HG03045 (cell line): ENCODE measurements at regions not wholly inside any gene's neighbourhood (a gene's known extent, or its start where the extent isn't known, plus 50 kb on each side); places are given as distances from the start of the nearest gene placed in this dataset.
"Not testable (repeated sequence)": the region's sequence is repeated elsewhere in the genome, so short reads cannot be mapped to it uniquely, and the experiment has no call there.

ENCODE experiments used
- ATAC-seq: cut with Tn5 transposase; IDR thresholded peaks from one replicate; pipeline ENCODE4 v1.9.1; 2021; ENCODE audit warnings: mild to moderate bottlenecking, moderate library complexity; ENCODE audit not compliant: unreplicated experiment

- ATAC-seq = no peak
Measured at GRCh38 chr2:133968446-133968845, 285.4 kb upstream of the MGAT5 start.

- ATAC-seq = no peak
Measured at GRCh38 chr2:133970641-133971040, 283.2 kb upstream of the MGAT5 start.

- no peak for ATAC-seq
Measured at GRCh38 chr2:133972297-133972696, 281.6 kb upstream of the MGAT5 start.

- no peak for ATAC-seq
Measured at GRCh38 chr2:133972786-133973185, 281.1 kb upstream of the MGAT5 start.

- ATAC-seq = no peak
Measured at GRCh38 chr2:133974353-133974752, 279.5 kb upstream of the MGAT5 start.

- ATAC-seq = no peak
Measured at GRCh38 chr2:133975135-133975534, 278.7 kb upstream of the MGAT5 start.

- no peak for ATAC-seq
Measured at GRCh38 chr2:133975676-133976428, 278.0 kb upstream of the MGAT5 start.

DNA sequence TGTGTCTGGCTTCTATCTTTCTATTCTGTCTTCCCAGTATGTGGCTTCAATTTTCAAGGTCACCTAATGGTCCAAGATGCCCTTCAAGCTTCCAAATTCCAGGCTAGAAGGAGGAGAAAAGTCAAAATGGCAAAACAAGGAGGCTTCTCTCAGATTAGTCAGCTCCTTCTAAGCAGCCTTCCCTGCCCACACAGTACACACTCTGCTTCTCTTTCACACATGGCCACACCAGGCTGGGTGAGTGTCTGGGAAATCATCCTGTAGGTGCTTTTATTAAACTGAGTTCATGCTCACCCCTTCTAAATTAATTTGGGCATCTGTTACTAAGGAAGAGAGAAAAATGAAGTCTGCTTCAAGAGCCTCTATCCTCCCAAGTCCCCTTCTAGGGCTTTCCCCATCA lies 277.2 kb upstream of the MGAT5 start:
- ATAC-seq = no peak

GRCh38 chr2:133977405-133977804 lies 276.5 kb upstream of the MGAT5 start:
- ATAC-seq = no peak

DNA sequence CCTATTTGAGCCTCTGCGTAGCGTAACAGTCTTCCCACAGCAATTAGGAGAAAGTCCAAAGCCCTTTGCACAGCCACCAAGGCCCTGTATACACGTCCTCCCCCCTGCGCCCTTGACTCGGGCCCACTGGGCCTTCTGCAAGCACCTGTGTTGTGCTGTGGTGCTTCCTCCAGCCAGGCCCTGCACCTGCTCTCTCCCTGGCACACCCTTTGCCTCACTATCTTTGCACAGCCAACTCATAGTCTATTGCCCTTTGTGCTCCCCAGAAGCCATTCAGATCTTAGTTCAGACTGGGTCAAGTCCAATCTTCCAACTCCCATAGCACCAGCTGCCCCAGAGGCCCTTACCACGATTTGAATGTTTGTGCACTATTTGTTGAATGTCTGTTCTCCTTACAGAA lies 271.6 kb upstream of the MGAT5 start:
- no peak for ATAC-seq

GRCh38 chr2:133985563-133985962 lies 268.3 kb upstream of the MGAT5 start:
- ATAC-seq = no peak

DNA sequence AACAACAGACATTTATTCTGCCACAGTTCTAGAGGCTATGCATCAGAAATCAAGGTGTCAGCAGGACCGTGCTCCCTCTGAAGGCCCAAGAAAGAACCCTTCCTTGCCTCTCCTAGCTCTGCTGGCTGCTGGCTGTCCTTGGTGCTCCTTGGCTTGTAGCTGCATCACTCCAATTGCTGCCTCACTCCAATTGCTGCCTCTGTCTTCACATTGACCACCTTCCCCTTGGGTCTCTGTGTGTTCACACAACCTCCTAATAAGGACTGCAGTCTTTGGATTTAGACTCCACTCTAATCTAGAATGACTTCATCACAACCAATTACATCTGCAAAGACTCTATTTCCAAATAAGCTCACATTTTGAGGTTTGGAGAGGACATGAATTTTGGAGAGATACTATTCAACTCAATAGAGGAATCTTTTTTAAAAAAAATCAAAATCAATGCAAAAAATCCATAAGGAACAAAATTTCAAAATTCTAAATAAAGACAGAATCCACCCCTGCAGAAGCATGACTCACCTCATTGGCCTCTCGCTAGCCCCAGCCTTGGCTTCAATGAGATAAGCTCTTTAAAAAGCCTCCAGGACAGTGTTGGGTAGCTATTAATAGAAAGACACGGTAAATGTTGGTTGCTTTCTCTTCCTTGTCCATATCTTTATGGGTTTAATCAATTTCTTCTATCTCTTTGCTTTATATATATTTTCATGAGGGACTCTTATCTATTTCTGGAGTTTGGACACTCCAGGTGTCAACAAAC lies 267.6 kb upstream of the MGAT5 start:
- no peak for ATAC-seq

DNA sequence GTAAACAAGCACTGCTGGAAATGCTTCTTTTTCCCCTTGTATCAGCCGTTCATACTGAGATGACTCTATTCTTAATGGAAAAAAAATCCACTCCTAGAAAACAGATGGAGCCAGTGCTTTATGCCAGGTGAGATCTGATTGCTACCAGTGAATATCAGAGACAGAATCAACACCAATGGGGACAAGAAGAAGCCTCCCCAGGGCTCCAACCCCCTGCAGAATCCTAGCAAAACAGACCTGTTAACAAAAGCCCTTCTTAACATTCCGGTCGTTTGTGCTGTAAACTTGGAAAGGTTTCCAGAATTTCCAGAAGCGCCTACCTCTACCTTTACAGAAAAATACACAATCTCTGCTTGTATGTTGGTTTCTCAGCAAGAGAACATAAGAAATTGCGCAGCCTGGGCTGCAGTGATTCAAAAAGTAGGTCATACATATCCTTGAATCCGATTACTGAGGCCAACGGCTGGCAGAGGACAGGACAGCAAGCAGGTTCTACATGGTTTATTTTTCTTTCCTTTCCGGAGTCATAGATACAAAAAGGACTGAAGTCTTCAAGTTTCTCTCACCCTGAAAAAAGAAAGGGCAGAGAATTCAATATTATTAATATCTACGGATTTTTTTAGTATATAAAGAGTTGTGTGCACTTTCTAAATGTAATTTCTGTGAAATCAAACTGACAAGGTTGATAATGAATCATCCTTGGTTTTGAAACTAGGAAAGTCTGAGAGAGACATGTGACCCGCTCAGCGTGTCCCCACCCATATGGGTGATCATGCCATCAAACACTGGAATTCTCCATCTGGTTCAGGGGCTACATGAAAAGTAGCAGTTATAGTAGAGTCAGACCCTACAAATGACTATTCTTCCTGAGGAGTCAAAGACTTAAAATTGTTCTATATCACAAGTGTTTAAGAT lies 266.7 kb upstream of the MGAT5 start:
- ATAC-seq = no peak

- no peak for ATAC-seq
Measured at GRCh38 chr2:133988316-133988891, 265.5 kb upstream of the MGAT5 start.

DNA sequence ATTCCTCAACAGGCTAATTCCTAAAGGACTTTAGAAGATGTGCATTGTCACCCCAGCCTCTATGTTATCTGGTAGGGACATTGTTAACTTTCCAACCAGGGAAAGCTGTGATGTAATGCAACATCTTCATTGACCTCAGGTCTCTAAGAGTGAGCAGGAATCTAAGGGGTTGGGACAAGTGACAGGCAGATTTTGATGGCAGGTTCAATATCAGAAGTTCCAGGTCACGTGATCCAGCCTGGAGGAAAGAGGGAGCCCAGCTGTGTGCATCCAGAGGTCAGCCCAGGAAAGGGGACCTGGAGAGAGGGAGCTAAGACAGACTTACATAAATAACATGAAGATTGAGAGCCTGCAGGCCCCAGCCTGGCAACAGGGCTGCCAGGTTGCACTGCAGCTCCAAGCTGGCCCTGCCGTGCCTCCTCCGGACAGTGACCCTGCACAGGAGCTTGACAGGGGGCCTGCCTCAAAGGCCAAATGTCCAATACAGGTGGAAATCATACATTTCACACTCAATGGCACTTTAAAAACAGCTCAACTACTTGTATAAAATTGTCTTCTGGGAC lies 262.2 kb upstream of the MGAT5 start:
- ATAC-seq = no peak

GRCh38 chr2:133992454-133992853 lies 261.4 kb upstream of the MGAT5 start:
- no peak for ATAC-seq

- ATAC-seq = no peak
Measured at GRCh38 chr2:133993160-133993559, 260.7 kb upstream of the MGAT5 start.

DNA sequence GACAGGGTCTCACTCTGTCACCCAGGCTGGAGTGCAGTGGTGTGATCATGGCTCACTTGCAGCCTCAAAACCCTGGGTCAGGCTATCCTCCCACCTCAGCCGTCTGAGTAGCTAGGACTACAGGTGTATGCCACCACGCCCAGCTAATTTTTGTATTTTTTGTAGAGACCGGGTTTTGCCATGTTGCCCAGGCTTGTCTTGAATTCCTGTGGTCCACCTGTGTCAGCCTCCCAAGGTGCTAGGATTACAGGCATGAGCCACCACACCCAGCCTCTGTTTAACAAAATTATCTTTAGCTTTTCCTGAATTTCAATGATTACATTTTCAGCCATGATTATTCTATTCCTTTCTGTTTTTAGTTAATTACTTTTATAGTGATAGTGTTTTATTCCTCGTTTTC lies 255.1 kb upstream of the MGAT5 start:
- not testable (repeated sequence) for ATAC-seq

- no peak for ATAC-seq
Measured at GRCh38 chr2:134002391-134002790, 251.5 kb upstream of the MGAT5 start.

DNA sequence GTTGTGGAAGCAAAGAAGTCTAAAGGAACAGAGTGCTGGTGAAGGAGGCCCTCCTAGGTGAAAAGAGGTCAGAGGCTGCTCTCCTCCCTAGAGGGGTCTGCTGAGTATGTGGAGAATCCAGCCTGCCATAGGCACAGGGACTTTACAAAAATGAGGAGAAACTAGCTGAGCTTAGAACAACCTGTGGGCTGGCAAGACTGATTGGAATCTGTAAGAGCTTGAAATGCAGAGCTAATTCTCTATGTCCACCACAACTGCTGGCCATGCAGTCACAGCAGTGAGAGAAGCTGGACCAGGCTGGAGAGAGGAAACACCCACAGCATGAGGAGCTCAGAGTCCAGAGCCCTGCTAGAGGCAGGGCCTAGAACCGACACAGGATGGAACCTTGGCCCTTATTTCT lies 251.0 kb upstream of the MGAT5 start:
- ATAC-seq = no peak

DNA sequence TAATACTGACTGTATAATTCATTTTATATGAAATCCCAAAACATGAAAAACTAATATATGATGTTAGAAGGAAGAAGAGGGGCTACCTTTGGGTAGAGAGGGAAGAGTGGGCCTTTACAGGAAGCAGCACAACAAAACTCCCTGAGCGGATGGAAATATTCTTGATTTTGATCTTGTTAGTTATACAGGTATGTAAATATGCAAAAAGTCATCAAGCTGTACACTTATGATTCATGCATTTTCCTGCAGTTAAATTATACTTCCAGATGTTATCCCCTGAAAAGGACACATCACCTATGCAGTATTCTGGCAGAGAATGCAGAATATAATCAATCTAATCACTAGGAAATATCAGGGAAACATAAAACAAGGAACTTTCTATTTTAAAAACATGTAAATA lies 249.4 kb upstream of the MGAT5 start:
- no peak for ATAC-seq
